Activated T-cell treated with anti-CD3 and anti-CD28 coated beads, Interleukin-2, amount 50 U/mL, for 4 hours (primary cell): ENCODE measurements at regions not wholly inside any gene's neighbourhood (a gene's known extent, or its start where the extent isn't known, plus 50 kb on each side); places are given as distances from the start of the nearest gene placed in this dataset.

ENCODE experiments used
- ATAC-seq, 2 donors: fragments of 200-7000 bp; cut with Tn5 transposase; one replicate each; pipeline ENCODE4 v1.10.0; 2021
- DNase-seq: peaks from one replicate; pipeline ENCODE4 v3.0.0-alpha.2; 2020
- H3K27me3 Mint-ChIP-seq: one replicate; pipeline ENCODE4 v1.8.0; 2021; ENCODE audit warnings: low read depth, mixed read lengths
- H3K36me3 Mint-ChIP-seq: one replicate; pipeline ENCODE4 v1.8.0; 2022; ENCODE audit warnings: mixed read lengths; ENCODE audit not compliant: insufficient read depth
- H3K4me1 Mint-ChIP-seq: one replicate; pipeline ENCODE4 v1.8.0; 2021; ENCODE audit warnings: low read depth, mixed read lengths
- H3K4me3 Mint-ChIP-seq: one replicate; pipeline ENCODE4 v1.8.0; 2021; ENCODE audit warnings: mild to moderate bottlenecking, moderate library complexity, mixed read lengths
- H3K9me3 Mint-ChIP-seq: one replicate; pipeline ENCODE4 v1.8.0; 2021; ENCODE audit warnings: mixed read lengths

DNA sequence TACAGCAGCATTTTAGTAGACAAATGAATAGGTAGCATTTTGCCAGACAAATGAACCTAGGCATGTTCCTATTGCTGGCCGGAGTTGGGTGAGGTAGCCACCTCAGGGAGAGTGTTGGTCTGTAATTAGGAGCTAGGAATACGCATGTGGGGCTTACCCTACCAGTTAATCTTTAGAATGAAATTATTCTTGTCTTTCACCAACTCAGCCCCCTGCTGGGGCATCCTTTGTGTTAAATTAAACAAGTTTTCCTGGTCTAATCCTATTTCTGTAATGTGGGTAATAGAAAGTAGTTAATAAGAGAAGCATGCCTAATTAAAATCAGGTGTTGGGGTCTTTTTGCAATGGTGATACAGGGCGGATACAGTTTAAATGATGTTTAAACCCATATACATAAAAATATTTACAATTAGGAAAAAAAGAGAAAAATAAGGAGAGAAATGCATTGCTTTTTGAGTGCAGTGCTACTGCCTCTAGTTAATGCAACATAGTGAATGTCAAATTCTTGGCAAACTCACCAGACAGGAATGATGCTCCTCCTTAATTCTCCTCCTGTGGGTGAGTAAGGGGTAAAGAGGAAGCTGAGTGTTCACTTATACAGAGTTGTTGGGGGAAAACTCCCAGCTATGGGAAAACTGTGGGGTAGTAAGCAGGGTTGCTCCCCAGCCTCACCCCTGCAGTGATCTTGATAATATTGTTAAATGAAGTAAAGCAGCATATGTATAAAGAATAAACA, 276.4 kb upstream of the EDNRB start:
- Mint-ChIP-seq H3K4me3 (no peak overlapping the region), H3K27me3 (no peaks in the 10 kb centered on the region), H3K36me3 (no peaks in the 10 kb centered on the region), H3K4me1 (no peaks in the 10 kb centered on the region), H3K9me3 (no peaks in the 10 kb centered on the region)
- ATAC-seq, result no peak
- DNase-seq, result no peak

DNA sequence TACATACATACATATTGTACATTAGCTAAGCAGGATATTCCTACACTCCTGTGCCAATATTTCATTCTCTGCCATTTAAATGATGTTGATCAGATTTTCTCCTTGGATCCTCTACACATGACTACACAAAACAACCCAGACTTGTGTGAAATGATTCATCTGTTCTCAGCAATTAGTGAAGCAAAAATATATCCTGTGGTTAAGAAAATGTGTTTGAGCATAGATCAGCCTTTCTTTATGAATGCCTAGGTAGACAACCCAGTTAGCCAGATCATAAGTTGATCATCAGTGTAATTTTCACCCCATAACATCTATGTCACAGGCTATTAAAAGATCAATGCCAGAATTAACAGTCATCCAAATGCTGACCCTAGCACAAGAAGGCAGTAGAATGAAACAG, 275.2 kb upstream of the EDNRB start:
- H3K9me3 Mint-ChIP-seq, result no peaks in the 10 kb centered on the region
- H3K27me3 Mint-ChIP-seq, result no peaks in the 10 kb centered on the region
- ATAC-seq, result no peak
- no peak for DNase-seq
- H3K4me3 Mint-ChIP-seq, result no peak overlapping the region
- H3K4me1 Mint-ChIP-seq, result no peaks in the 10 kb centered on the region
- no peaks in the 10 kb centered on the region for H3K36me3 Mint-ChIP-seq

DNA sequence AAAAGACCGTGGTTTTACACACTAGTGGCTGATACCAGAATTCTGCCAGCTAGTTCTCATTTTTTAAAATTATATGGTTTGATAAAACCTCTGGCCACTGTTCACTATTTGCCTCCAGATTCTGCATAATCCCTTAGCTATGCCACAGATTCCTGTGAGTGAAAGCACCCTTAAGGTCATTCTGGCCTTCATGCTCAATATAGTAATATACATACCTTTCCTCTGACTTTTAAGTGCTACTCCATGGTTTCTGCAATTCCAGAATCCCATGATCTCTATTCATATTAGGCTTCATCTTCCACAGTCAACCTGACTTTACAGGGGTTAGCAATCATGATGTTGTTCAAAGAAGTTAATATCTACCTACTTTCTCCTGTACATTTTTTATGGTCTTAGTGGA, 274.1 kb upstream of the EDNRB start:
- H3K36me3 Mint-ChIP-seq, result no peaks in the 10 kb centered on the region
- H3K4me1 Mint-ChIP-seq, result no peaks in the 10 kb centered on the region
- no peak overlapping the region for H3K4me3 Mint-ChIP-seq
- no peaks in the 10 kb centered on the region for H3K9me3 Mint-ChIP-seq
- ATAC-seq (no peak), DNase-seq (no peak)
- H3K27me3 Mint-ChIP-seq, result no peaks in the 10 kb centered on the region

DNA sequence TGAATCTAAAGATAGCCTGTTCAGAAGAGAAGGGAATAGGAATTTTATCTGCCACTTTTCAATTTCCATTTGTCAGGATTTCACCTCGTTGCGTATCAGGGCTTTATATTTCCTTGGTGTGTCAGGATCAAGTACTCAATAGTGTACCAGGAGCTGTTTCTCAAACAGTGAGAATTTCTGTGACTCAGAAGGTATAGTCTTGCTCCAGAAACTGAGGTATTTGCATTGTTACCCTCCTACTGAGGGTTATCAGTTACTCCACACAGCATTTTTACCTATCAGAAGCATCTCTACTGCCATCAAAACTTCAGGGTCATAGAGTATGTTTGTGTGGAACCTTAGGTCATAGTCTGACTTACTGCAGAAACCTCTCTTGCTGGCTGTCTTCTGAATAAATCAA, 271.7 kb upstream of the EDNRB start:
- H3K27me3 Mint-ChIP-seq, result no peaks in the 10 kb centered on the region
- H3K4me1 Mint-ChIP-seq, result no peaks in the 10 kb centered on the region
- DNase-seq (no peak), ATAC-seq (no peak)
- no peaks in the 10 kb centered on the region for H3K9me3 Mint-ChIP-seq
- H3K36me3 Mint-ChIP-seq, result no peaks in the 10 kb centered on the region
- H3K4me3 Mint-ChIP-seq, result no peak overlapping the region

DNA sequence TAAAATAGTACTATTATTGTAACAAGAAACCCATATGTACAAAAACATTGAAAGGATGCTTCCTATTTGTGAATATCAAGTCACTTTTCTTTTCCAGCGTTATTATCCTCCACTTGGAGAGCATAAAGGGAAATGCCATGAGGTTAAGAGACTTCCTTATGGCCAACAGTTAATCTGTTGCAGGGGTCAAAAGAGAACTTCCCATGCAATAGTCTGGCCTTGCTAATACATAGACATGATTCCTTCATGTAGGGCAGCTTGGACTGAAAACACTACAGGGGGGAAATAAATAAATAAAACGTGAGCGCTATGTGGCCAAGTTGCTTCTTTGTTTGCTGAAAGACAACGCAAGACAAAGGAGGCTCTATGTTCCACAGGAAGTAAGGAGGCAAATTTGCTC, 269.1 kb upstream of the EDNRB start:
- H3K4me1 Mint-ChIP-seq, result no peaks in the 10 kb centered on the region
- ATAC-seq (no peak), DNase-seq (no peak)
- no peak overlapping the region for H3K4me3 Mint-ChIP-seq
- H3K36me3 Mint-ChIP-seq, result no peaks in the 10 kb centered on the region
- H3K27me3 Mint-ChIP-seq, result no peaks in the 10 kb centered on the region
- no peaks in the 10 kb centered on the region for H3K9me3 Mint-ChIP-seq

DNA sequence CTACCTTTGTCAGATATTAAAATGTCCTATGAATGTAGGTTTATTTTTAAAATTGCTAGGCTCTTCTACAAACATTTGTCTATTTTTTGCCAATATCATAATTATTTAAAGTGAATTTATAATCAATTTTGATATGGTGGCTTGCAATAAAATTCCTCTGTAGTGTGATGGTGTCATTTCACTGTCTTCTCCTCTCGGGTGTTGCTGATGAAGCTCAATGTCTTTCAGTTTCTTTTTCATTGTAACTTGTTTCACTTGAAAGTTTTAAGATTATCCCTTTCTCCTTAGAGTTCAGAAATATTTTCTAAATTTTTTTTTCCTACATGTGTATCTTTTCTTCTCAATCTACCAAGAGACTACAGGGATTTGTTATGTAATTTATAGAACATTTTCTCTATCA, 267.1 kb upstream of the EDNRB start:
- DNase-seq (no peak), ATAC-seq (no peak)
- Mint-ChIP-seq H3K36me3 (no peaks in the 10 kb centered on the region), H3K4me3 (no peak overlapping the region), H3K27me3 (no peaks in the 10 kb centered on the region), H3K4me1 (no peaks in the 10 kb centered on the region), H3K9me3 (no peaks in the 10 kb centered on the region)

DNA sequence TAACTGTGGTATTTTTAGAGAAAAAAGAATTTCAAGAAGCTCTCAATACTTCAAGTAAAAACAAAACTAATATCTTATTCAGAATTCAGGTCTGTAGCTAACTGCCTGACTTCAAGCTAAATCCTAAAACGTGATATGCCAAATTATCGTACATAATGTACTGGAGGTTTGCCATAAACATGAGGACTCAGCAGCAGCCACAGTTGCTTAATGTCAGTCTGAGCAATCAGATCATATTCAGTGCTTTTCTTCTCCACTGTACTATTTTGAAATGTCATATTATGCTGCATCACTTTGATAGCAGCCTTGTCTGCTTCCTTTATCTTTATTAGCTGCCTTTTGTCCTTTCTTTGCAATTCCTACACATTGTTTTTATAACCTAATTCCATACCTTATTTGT, 265.1 kb upstream of the EDNRB start:
- no peak overlapping the region for H3K4me3 Mint-ChIP-seq
- H3K4me1 Mint-ChIP-seq, result no peaks in the 10 kb centered on the region
- no peaks in the 10 kb centered on the region for H3K9me3 Mint-ChIP-seq
- H3K27me3 Mint-ChIP-seq, result no peaks in the 10 kb centered on the region
- H3K36me3 Mint-ChIP-seq, result no peaks in the 10 kb centered on the region
- no peak for DNase-seq
- no peak for ATAC-seq

DNA sequence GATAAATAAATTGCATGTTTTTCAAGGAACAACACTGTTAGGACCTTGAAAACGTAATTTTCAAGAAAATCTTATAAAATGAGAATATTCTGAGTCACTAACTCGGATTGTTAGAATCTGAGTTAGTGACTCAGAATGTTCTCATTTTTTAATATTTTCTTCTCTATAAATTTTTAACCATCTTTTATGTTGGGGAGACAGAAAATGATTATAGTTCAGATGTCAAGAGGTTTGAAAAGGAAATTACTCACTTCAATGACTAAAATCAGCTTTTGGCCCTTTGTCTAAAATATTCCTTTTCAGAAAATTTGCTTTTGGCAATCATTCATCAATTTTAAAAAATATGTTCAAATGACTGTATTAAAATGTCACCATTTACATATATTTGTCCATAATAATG, 264.2 kb upstream of the EDNRB start:
- Mint-ChIP-seq H3K4me1 (no peaks in the 10 kb centered on the region), H3K36me3 (no peaks in the 10 kb centered on the region), H3K4me3 (no peak overlapping the region), H3K27me3 (no peaks in the 10 kb centered on the region), H3K9me3 (no peaks in the 10 kb centered on the region)
- no peak for ATAC-seq
- no peak for DNase-seq

DNA sequence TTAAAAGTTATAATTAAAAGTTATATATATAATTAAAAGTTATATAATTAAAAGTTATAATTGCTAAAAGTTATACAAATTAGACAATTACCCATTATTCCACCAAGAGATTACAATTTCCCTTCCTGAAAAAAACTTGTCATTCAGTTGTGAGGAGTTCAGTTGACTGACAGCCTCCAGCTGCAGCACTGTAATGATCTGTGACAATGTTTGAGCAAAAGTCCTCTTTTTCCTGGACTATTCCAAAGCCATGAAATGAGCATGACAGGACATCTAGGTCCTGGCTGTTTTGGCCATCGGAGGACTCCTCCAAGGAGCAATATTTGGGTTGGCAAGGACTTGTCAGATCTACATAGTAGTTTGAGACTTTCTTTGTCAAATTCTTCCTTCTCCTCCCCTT, 258.7 kb upstream of the EDNRB start:
- H3K4me1 Mint-ChIP-seq, result no peaks in the 10 kb centered on the region
- DNase-seq, result no peak

DNA sequence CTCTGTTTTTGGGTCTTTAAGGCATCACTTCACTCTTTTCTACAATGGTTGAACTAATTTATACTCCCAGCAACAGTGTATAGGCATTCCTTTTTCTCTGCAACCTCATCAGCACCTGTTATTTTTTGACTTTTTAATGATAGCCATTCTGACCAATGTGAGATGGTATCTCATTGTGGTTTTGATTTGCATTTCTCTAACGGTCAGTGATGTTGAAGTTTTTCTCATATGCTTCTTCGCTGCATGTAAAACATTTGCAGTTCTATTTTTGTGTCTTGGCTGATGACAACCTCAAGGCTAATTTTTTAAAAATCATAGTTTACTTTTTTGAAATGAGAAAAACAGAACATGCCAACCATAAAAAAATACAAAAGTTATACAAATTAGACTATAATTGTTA, 258.2 kb upstream of the EDNRB start:
- ATAC-seq (no peak), DNase-seq (no peak)
- Mint-ChIP-seq H3K27me3 (peaks cover 1% of the 10 kb centered on the region), H3K36me3 (no peaks in the 10 kb centered on the region), H3K4me1 (no peaks in the 10 kb centered on the region), H3K4me3 (no peak overlapping the region), H3K9me3 (no peaks in the 10 kb centered on the region)

More for the DNA sequence above, 258.7 kb upstream of the EDNRB start:
- Mint-ChIP-seq H3K36me3 (no peaks in the 10 kb centered on the region), H3K27me3 (peaks cover 1% of the 10 kb centered on the region), H3K4me3 (no peak overlapping the region), H3K9me3 (no peaks in the 10 kb centered on the region)
- no peak for ATAC-seq

DNA sequence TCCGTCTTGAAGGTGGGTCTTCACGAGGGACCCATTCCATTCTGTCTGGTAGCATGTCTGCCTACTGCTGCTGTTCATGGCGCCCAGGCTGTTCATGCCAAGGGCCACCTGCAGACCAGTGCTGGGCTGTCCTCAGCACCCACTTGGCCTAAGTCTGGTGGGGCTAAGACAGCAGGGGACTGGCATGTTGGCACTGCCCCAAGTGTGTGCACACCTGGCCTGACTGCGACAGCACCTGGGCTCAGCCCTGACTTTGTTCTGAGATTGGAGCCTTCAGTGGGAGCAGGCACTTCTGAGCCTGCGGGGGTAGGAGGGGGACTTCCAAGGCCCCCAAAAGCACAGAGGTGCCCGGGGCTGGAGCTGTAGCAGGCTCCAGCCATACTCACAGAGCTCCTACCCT, 250.8 kb upstream of the EDNRB start:
- H3K36me3 Mint-ChIP-seq, result no peaks in the 10 kb centered on the region
- no peak overlapping the region for H3K4me3 Mint-ChIP-seq
- H3K4me1 Mint-ChIP-seq, result no peaks in the 10 kb centered on the region
- ATAC-seq, result no peak
- no peak for DNase-seq
- H3K27me3 Mint-ChIP-seq, result peaks cover 1% of the 10 kb centered on the region
- H3K9me3 Mint-ChIP-seq, result peaks cover 4% of the 10 kb centered on the region

DNA sequence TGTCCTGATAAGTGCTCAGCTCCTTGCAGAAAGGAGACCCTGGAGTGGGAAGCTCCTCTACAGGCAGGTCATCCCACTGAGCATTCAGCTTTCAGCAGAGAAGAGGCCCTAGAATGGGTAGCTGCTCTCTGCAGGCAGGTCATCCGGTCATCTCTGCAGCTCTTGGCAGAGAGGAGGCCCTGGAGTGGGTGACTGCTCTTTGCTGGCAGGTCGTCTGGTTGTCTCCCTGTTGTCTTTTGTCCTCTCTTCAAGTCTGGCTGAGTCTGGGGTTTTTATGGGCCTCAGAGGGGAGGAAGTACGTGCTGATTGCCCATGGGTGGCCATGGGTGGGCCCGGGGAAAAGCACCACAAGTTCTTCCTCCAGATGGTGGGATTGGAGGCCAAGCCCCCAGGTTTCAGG, 250.3 kb upstream of the EDNRB start:
- no peak for ATAC-seq
- H3K4me3 Mint-ChIP-seq, result no peak overlapping the region
- no peak for DNase-seq
- no peaks in the 10 kb centered on the region for H3K4me1 Mint-ChIP-seq
- H3K27me3 Mint-ChIP-seq, result peaks cover 1% of the 10 kb centered on the region
- peaks cover 4% of the 10 kb centered on the region for H3K9me3 Mint-ChIP-seq
- H3K36me3 Mint-ChIP-seq, result no peaks in the 10 kb centered on the region

DNA sequence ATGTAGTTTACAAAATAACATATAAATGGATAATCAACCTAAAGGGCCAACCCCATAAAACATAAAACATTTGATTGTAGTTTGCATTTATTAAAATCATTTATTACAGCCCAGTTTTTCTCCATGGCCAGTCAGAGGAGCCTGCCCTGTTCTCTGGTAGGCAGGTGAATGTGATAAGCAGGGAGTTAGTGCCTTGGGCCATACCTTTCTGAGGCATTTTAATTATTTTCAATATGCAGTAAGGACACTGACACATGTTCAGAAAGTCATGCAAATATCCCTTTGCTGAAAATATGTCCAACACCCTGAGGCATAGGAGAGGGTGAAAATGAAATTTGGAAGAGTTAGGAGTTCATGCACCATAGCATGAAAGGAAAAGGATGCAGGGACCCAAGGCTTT, 242.6 kb upstream of the EDNRB start:
- no peaks in the 10 kb centered on the region for H3K36me3 Mint-ChIP-seq
- H3K9me3 Mint-ChIP-seq, result no peaks in the 10 kb centered on the region
- ATAC-seq, result no peak
- no peaks in the 10 kb centered on the region for H3K4me1 Mint-ChIP-seq
- no peak for DNase-seq
- H3K27me3 Mint-ChIP-seq, result peaks cover 2% of the 10 kb centered on the region
- no peak overlapping the region for H3K4me3 Mint-ChIP-seq

DNA sequence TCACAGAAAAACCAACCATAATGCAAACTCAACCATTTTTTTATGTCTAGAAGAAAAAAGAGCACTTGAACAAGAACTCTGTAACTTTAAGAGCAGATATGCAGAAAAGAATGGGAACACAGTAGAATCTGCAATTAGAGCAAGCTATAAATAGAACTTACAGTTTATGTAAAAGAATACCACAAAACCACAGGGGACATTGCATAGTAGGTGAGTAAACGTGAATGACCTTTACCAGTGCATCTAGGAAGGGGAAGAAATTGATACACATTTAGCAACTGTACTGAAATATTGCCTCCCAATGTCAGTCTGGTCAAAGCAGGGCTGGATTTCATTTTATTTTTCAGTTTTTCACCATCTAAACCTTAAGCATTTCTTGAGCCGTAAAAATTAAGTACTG, 242.2 kb upstream of the EDNRB start:
- no peak for DNase-seq
- Mint-ChIP-seq H3K4me3 (no peak overlapping the region), H3K4me1 (no peaks in the 10 kb centered on the region), H3K36me3 (no peaks in the 10 kb centered on the region), H3K27me3 (peaks cover 2% of the 10 kb centered on the region), H3K9me3 (no peaks in the 10 kb centered on the region)
- ATAC-seq, result no peak

DNA sequence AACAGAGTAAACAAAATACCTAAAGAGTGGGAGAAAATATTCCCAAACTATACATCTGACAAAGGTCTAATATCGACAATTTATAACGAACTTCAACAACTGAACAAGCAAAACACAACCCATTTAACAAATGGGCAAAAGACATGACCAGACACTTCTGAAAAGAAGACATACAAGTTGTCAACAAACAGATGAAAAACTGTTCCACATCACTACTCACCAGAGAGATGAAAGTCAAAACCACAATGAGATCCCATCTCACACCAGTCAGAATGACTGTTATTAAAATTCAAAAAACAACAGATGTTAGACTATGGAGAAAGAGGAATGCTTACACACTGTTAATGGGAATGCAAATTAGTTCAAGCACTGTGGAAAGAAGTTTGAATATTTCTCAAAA, 233.8 kb upstream of the EDNRB start:
- no peaks in the 10 kb centered on the region for H3K27me3 Mint-ChIP-seq
- no peaks in the 10 kb centered on the region for H3K9me3 Mint-ChIP-seq
- H3K4me1 Mint-ChIP-seq, result no peaks in the 10 kb centered on the region
- DNase-seq (no peak), ATAC-seq (no peak)
- H3K4me3 Mint-ChIP-seq, result no peak overlapping the region
- no peaks in the 10 kb centered on the region for H3K36me3 Mint-ChIP-seq

DNA sequence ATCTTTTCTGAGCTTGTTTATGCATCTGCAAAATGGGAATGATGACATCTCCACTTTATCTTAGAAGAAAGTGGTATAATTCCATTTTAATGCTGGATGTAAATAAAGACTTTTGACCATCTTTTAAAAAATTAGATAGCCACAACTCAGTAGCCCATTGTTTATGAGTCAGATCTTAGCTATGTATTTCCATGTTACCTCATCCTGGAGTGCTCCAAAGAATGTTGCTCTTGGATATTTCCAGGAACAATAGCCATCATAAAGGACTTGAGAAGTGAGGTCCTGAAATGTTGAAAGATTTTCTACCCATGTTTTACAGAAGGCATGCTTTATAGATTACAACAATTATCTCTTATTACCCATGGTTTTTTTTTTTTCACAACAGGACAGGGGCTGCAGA, 229.3 kb upstream of the EDNRB start:
- no peak for ATAC-seq
- no peak for DNase-seq
- Mint-ChIP-seq H3K27me3 (peaks cover under 1% of the 10 kb centered on the region), H3K9me3 (no peaks in the 10 kb centered on the region), H3K4me3 (no peak overlapping the region), H3K36me3 (no peaks in the 10 kb centered on the region), H3K4me1 (no peaks in the 10 kb centered on the region)
